ENCODE measurements at regions not wholly inside any gene's neighbourhood (a gene's known extent, or its start where the extent isn't known, plus 50 kb on each side); places are given as distances from the start of the nearest gene placed in this dataset.
"Not testable (repeated sequence)": the region's sequence is repeated elsewhere in the genome, so short reads cannot be mapped to it uniquely, and the experiment has no call there.

DNA sequence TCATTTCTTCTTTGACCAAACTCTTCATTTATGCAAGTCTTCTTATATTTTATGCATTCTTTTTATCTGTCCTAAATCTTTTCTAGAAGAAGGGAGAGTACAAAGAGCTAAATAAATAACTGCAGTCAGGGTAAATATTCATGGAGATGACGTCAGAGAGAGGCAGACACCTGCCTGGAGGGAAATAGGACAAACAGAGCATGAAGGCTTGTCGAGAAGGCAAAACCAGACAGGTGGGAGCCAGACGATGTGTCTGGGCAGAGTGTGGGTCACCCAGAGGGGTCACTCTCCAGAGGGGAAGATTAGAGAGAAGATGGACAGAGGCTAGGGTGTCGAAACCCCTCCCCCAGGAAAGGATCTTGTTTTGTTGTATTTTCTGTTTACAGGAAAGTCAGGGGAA, 78.3 kb upstream of the RPL38 start:
- Histone ChIP-seq H3K4me1 (replicated peaks) (no peaks in the 10 kb centered on the region), H3K9me3 (no peaks in the 10 kb centered on the region), H3K36me3 (no peaks in the 10 kb centered on the region), H3K27ac (no peak overlapping the region), H3K27me3 (replicated peaks; ENCODE audit: insufficient read depth) (no peaks in the 10 kb centered on the region), H3K4me3 (no peak overlapping the region)
- intact Hi-C loops (cut with DNase I): no loop called here
- no peak for TF ChIP-seq CTCF (IDR thresholded peaks at IDR 0.05)
- TF ChIP-seq POLR2AphosphoS5 (IDR thresholded peaks at IDR 0.05): no peak
- TF ChIP-seq POLR2A (IDR thresholded peaks at IDR 0.05): no peak
- WGBS: 31% methylated on average over 4 of the region's 4 CpGs
- no peak for DNase-seq (ENCODE audit: low spot score)

GRCh38 chr17:74126179-74126900, 77.1 kb upstream of the RPL38 start:
- Histone ChIP-seq H3K4me3 (no peak overlapping the region), H3K27ac (no peak overlapping the region), H3K27me3 (replicated peaks; ENCODE audit: insufficient read depth) (no peaks in the 10 kb centered on the region), H3K4me1 (replicated peaks) (no peaks in the 10 kb centered on the region), H3K36me3 (no peaks in the 10 kb centered on the region), H3K9me3 (no peaks in the 10 kb centered on the region)
- intact Hi-C loops (cut with DNase I): no loop called here
- DNase-seq (ENCODE audit: low spot score): no peak
- no peak for TF ChIP-seq CTCF (IDR thresholded peaks at IDR 0.05)
- TF ChIP-seq POLR2AphosphoS5 (IDR thresholded peaks at IDR 0.05): no peak
- TF ChIP-seq POLR2A (IDR thresholded peaks at IDR 0.05): no peak
- 60% methylated on average over 11 of the region's 11 CpGs for WGBS

DNA sequence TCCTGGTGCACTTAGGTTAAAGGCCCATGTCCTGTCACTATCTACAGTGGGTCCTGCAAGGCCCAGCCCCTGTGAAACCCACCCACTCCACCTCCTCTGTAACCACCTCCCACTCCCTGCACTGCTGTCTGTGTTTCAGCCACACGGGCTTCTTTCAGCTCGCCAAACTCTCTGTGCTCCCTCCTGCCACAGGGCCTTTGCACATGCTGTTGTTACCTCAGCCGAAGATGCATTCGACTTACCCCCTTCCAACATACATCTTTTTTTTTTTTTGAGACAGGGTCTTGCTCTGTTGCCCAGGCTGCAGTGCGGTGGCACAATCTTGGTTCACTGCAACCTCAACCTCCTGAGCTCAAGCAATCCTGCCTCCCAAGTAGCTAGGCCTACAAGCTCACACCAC, 76.5 kb upstream of the RPL38 start:
- no peak overlapping the region for H3K4me3 ChIP-seq
- H3K27ac ChIP-seq: no peak overlapping the region
- TF ChIP-seq CTCF (IDR thresholded peaks at IDR 0.05) (no peak), POLR2AphosphoS5 (IDR thresholded peaks at IDR 0.05) (no peak), POLR2A (IDR thresholded peaks at IDR 0.05) (no peak)
- H3K27me3 ChIP-seq (replicated peaks; ENCODE audit: insufficient read depth): no peaks in the 10 kb centered on the region
- H3K9me3 ChIP-seq: no peaks in the 10 kb centered on the region
- intact Hi-C loops (cut with DNase I): no loop called here
- H3K4me1 ChIP-seq (replicated peaks): no peaks in the 10 kb centered on the region
- H3K36me3 ChIP-seq: no peaks in the 10 kb centered on the region
- DNase-seq (ENCODE audit: low spot score): no peak
- WGBS: 95% methylated on average over 5 of the region's 5 CpGs

GRCh38 chr17:74128456-74129211, 74.8 kb upstream of the RPL38 start:
- no peak overlapping the region for H3K4me3 ChIP-seq
- no peaks in the 10 kb centered on the region for H3K4me1 ChIP-seq (replicated peaks)
- H3K27me3 ChIP-seq (replicated peaks; ENCODE audit: insufficient read depth): no peaks in the 10 kb centered on the region
- H3K36me3 ChIP-seq: no peaks in the 10 kb centered on the region
- TF ChIP-seq POLR2AphosphoS5 (IDR thresholded peaks at IDR 0.05) (no peak), CTCF (IDR thresholded peaks at IDR 0.05) (no peak), POLR2A (IDR thresholded peaks at IDR 0.05) (no peak)
- no peaks in the 10 kb centered on the region for H3K9me3 ChIP-seq
- no peak overlapping the region for H3K27ac ChIP-seq
- DNase-seq (ENCODE audit: low spot score): no peak
- intact Hi-C loops (cut with DNase I): no loop called here
- 67% methylated on average over 10 of the region's 10 CpGs for WGBS

- DNase-seq (ENCODE audit: low spot score); H3K4me1 ChIP-seq (replicated peaks); H3K4me3 ChIP-seq; H3K27ac ChIP-seq; intact Hi-C loops (cut with DNase I); H3K27me3 ChIP-seq (replicated peaks; ENCODE audit: insufficient read depth); H3K9me3 ChIP-seq; H3K36me3 ChIP-seq: not testable (repeated sequence)
- WGBS: 47% methylated on average over 6 of the region's 6 CpGs
These were observed 73.7 kb upstream of the RPL38 start for GRCh38 chr17:74129800-74130199.

All from prostate gland (tissue), 2 donors.